SK-N-SH (cell line): ENCODE measurements at regions not wholly inside any gene's neighbourhood (a gene's known extent, or its start where the extent isn't known, plus 50 kb on each side); places are given as distances from the start of the nearest gene placed in this dataset.

Experiments
- CTCF ChIA-PET: fragments of 300-600, 350-600 bp; formaldehyde crosslinking; extraction: SDS; loops from one replicate; lab custom pipeline; 2021; lab: Yijun Ruan, JAX
- POLR2A ChIA-PET: fragments of 350-600 bp; sonication (Branson Sonifier 250); formaldehyde crosslinking; extraction: SDS; loops from one replicate; lab custom pipeline; 2020; ENCODE audit warnings: antibody characterized with exemption, inconsistent platforms; lab: Yijun Ruan, JAX
- DNase-seq: peaks from one replicate; pipeline ENCODE4 v3.0.0; 2012
- H2AFZ ChIP-seq: fragments of 200-600 bp; sonication (generic); 2 replicates; pipeline ENCODE4 v1.8.1; 2016; ENCODE audit warnings: antibody characterized with exemption, mild to moderate bottlenecking, low read depth
- H3F3A ChIP-seq: fragments of 200-600 bp; sonication (generic); replicated peaks from 2 replicates; pipeline ENCODE3; 2016; ENCODE audit warnings: antibody characterized with exemption, mild to moderate bottlenecking; ENCODE audit not compliant: insufficient read depth
- H3K27ac ChIP-seq, 2 experiments: fragments of 200-500 bp in 1 of 2; fragments of 200-600 bp in 1 of 2; sonication (Bioruptor generic) in 1 of 2; sonication (generic), shearing (Covaris generic) in 1 of 2; 2 replicates each; pipeline versions ENCODE4 v1.5.1 to v1.6.1; 2014 to 2016; ENCODE audit warnings: low read depth in 2 of 2, inconsistent platforms in 1 of 2, low read length in 1 of 2, mild to moderate bottlenecking in 1 of 2, mixed read lengths in 1 of 2
- H3K27me3 ChIP-seq: fragments of 200-600 bp; sonication (generic), shearing (Covaris generic); 2 replicates; pipeline ENCODE4 v1.6.1; 2016; ENCODE audit warnings: mixed run types; ENCODE audit not compliant: insufficient read depth
- H3K36me3 ChIP-seq, 2 experiments: fragments of 200-500 bp in 1 of 2; fragments of 200-600 bp in 1 of 2; sonication (Bioruptor generic) in 1 of 2; sonication (generic) in 1 of 2; replicated peaks in 1 of 2; 2 replicates each; pipeline versions ENCODE3 to v1.5.1; 2014 to 2016; ENCODE audit warnings: low read length in 1 of 2, mild to moderate bottlenecking in 1 of 2; ENCODE audit not compliant: insufficient read depth in 2 of 2, control insufficient read depth in 1 of 2
- H3K4me1 ChIP-seq, 2 experiments: fragments of 200-500 bp in 1 of 2; fragments of 200-600 bp in 1 of 2; sonication (Bioruptor generic) in 1 of 2; sonication (generic), shearing (Covaris generic) in 1 of 2; 2 replicates each; pipeline versions ENCODE4 v1.5.1 to v1.6.1; 2014 to 2016; ENCODE audit warnings: low read depth in 1 of 2, low read length in 1 of 2, mixed run types in 1 of 2; ENCODE audit not compliant: insufficient read depth in 2 of 2, control insufficient read depth in 1 of 2
- H3K4me2 ChIP-seq: fragments of 200-600 bp; sonication (generic), shearing (Covaris generic); 2 replicates; pipeline ENCODE4 v1.6.1; 2017; ENCODE audit warnings: mixed run types
- H3K4me3 ChIP-seq, 2 experiments: fragments of 200-500 bp in 1 of 2; fragments of 200-600 bp in 1 of 2; sonication (Bioruptor generic) in 1 of 2; sonication (generic), shearing (Covaris generic) in 1 of 2; 2 replicates each; pipeline versions ENCODE4 v1.5.1 to v1.8.1; 2014 to 2016; ENCODE audit warnings: low read depth in 2 of 2, inconsistent platforms in 1 of 2, low read length in 1 of 2, mild to moderate bottlenecking in 1 of 2, mixed read lengths in 1 of 2, moderate library complexity in 1 of 2
- H3K79me2 ChIP-seq: fragments of 200-600 bp; sonication (generic); 2 replicates; pipeline ENCODE4 v1.8.1; 2017; ENCODE audit warnings: mild to moderate bottlenecking; ENCODE audit not compliant: insufficient read depth
- H3K9ac ChIP-seq: fragments of 200-600 bp; sonication (generic); 2 replicates; pipeline ENCODE4 v1.6.1; 2017; ENCODE audit warnings: mixed run types
- H3K9me2 ChIP-seq: fragments of 200-600 bp; sonication (generic); 2 replicates; pipeline ENCODE4 v1.6.1; 2017; ENCODE audit warnings: mixed run types
- H3K9me3 ChIP-seq: fragments of 200-600 bp; sonication (generic); 2 replicates; pipeline ENCODE4 v1.6.1; 2017; ENCODE audit warnings: mixed run types, mild to moderate bottlenecking, moderate library complexity
- H4K20me1 ChIP-seq: fragments of 200-600 bp; sonication (generic); 2 replicates; pipeline ENCODE4 v1.6.1; 2017; ENCODE audit warnings: mild to moderate bottlenecking, mixed run types; ENCODE audit not compliant: insufficient read depth
- CHD2 ChIP-seq: fragments of 150-350 bp; IDR thresholded peaks from 2 replicates; pipeline ENCODE4 v1.6.1; 2018; ENCODE audit warnings: low read length; ENCODE audit not compliant: partially characterized antibody
- CTCF ChIP-seq: fragments of 200-600 bp; sonication (generic); IDR thresholded peaks from 2 replicates; pipeline ENCODE4 v1.6.1; 2017; ENCODE audit warnings: antibody characterized with exemption, mild to moderate bottlenecking, moderate library complexity
- FOSL2 ChIP-seq: IDR thresholded peaks from 2 replicates; pipeline ENCODE4 v1.4.0; 2012; ENCODE audit warnings: low read depth, mild to moderate bottlenecking, moderate library complexity, borderline replicate concordance
- FOXM1 ChIP-seq: IDR thresholded peaks from 2 replicates; pipeline ENCODE4 v1.4.0; 2012; ENCODE audit warnings: low read depth, mild to moderate bottlenecking
- GATA2 ChIP-seq: sonication (generic); formaldehyde crosslinking; IDR thresholded peaks from 2 replicates; pipeline ENCODE4 v1.5.0; 2020; ENCODE audit warnings: mild to moderate bottlenecking, missing genetic modification reagents
- JUND ChIP-seq: IDR thresholded peaks from 2 replicates; pipeline ENCODE4 v1.4.0; 2012
- MEF2A ChIP-seq: IDR thresholded peaks from 2 replicates; pipeline ENCODE4 v1.4.0; 2012; ENCODE audit warnings: low read depth, borderline replicate concordance
- MXI1 ChIP-seq: IDR thresholded peaks from 2 replicates; pipeline ENCODE4 v1.6.1; 2012; ENCODE audit warnings: mild to moderate bottlenecking, low read depth, low read length, improper control_type of control experiment
- NRF1 ChIP-seq: IDR thresholded peaks from 2 replicates; pipeline ENCODE4 v1.6.1; 2012; ENCODE audit warnings: low read depth, mild to moderate bottlenecking, low read length
- RAD21 ChIP-seq: IDR thresholded peaks from 2 replicates; pipeline ENCODE4 v1.6.1; 2012; ENCODE audit warnings: mild to moderate bottlenecking, low read length
- RCOR1 ChIP-seq: fragments of 150-350 bp; IDR thresholded peaks from 2 replicates; pipeline ENCODE4 v1.6.1; 2017; ENCODE audit warnings: antibody characterized with exemption, low read length
- RFX5 ChIP-seq: IDR thresholded peaks from 2 replicates; pipeline ENCODE4 v1.6.1; 2012; ENCODE audit warnings: mild to moderate bottlenecking, improper control_type of control experiment, low read length
- RXRA ChIP-seq: IDR thresholded peaks from 2 replicates; pipeline ENCODE4 v1.4.0; 2012; ENCODE audit warnings: low read depth, mild to moderate bottlenecking, borderline replicate concordance
- TAF1 ChIP-seq: IDR thresholded peaks from 2 replicates; pipeline ENCODE4 v1.6.1; 2012; ENCODE audit warnings: low read depth, mild to moderate bottlenecking, low read length, moderate library complexity, borderline replicate concordance
- TCF12 ChIP-seq: IDR thresholded peaks from 2 replicates; pipeline ENCODE4 v1.4.0; 2012
- USF1 ChIP-seq: IDR thresholded peaks from 2 replicates; pipeline ENCODE4 v1.4.0; 2012; ENCODE audit warnings: low read depth, borderline replicate concordance
- YY1 ChIP-seq: IDR thresholded peaks from 2 replicates; pipeline ENCODE4 v1.4.0; 2012; ENCODE audit warnings: low read depth, mild to moderate bottlenecking
- ZBTB33 ChIP-seq: IDR thresholded peaks from 2 replicates; pipeline ENCODE4 v1.4.0; 2012; ENCODE audit warnings: low read depth, borderline replicate concordance
- WGBS: methylation state at CpG from one replicate; pipeline ENCODE4 v1.1.6; 2017; ENCODE audit warnings: low lambda C conversion rate; 5-methylcytosine and 5-hydroxymethylcytosine counted together

GRCh38 chr9:108803428-108804065 lies 52.2 kb downstream of the ACTL7B start:
- Histone ChIP-seq H3K27ac (no peak overlapping the region), H3K36me3 (no peaks in the 10 kb centered on the region), H4K20me1 (no peaks in the 10 kb centered on the region), H3K4me3 (no peak overlapping the region), H3K9me3 (no peaks in the 10 kb centered on the region), H3K79me2 (no peaks in the 10 kb centered on the region), H3F3A (no peaks in the 10 kb centered on the region), H2AFZ (no peak overlapping the region), H3K9ac (no peak overlapping the region), H3K27me3 (peaks cover 10% of the 10 kb centered on the region; the same call in 1 of the 2 replicates), H3K4me2 (no peak overlapping the region), H3K9me2 (no peaks in the 10 kb centered on the region), H3K4me1 (no peaks in the 10 kb centered on the region)
- ChIA-PET POLR2A (no interaction called here), CTCF (interaction anchor here (0.6 to 2.2 kb wide), 2 partner anchors 42 to 887 kb away, joined by 3 to 6 read pairs; no protein-coding TSS in a partner anchor)
- 7% methylated on average over 3 of the region's 3 CpGs for WGBS
- no peak for DNase-seq
- TF ChIP-seq RAD21 (no peak), TCF12 (no peak), RXRA (no peak), JUND (no peak), FOSL2 (no peak), YY1 (no peak), CHD2 (no peak), RFX5 (no peak), MEF2A (no peak), USF1 (no peak), ZBTB33 (no peak)

- H3K9me3 ChIP-seq = no peaks in the 10 kb centered on the region
- H3K79me2 ChIP-seq = no peaks in the 10 kb centered on the region
- no peak for TF ChIP-seq FOXM1
- TF ChIP-seq MXI1 = no peak
- TF ChIP-seq GATA2 (CRISPR knock-in tag) = no peak
- TF ChIP-seq CHD2 = no peak
- TF ChIP-seq YY1 = no peak
- TF ChIP-seq NRF1 = no peak
- no peak for TF ChIP-seq RFX5
- no peak for TF ChIP-seq CTCF
- TF ChIP-seq TAF1 = no peak
- no peak for TF ChIP-seq FOSL2
- no peak for TF ChIP-seq RCOR1
- H3F3A ChIP-seq = no peaks in the 10 kb centered on the region
- 21% methylated on average over 4 of the region's 4 CpGs for WGBS
- POLR2A ChIA-PET = no interaction called here
- no peak overlapping the region for H3K4me3 ChIP-seq
- DNase-seq = no peak
- H4K20me1 ChIP-seq = no peaks in the 10 kb centered on the region
- H3K36me3 ChIP-seq = no peaks in the 10 kb centered on the region
- no peak overlapping the region for H3K9ac ChIP-seq
- no peaks in the 10 kb centered on the region for H3K4me1 ChIP-seq
- H3K27ac ChIP-seq = no peak overlapping the region
- no peak overlapping the region for H3K4me2 ChIP-seq
- H3K9me2 ChIP-seq = no peaks in the 10 kb centered on the region
- peaks cover 10% of the 10 kb centered on the region; the same call in 1 of the 2 replicates for H3K27me3 ChIP-seq
- CTCF ChIA-PET = interaction anchor here (0.6 to 2.2 kb wide), 2 partner anchors 28 to 41 kb away, joined by 3 to 6 read pairs; no protein-coding TSS in a partner anchor
- H2AFZ ChIP-seq = no peak overlapping the region
These were observed 52.8 kb downstream of the ACTL7B start for GRCh38 chr9:108802967-108803366.
